Right lobe of liver (tissue), 4 donors: ENCODE measurements at regions not wholly inside any gene's neighbourhood (a gene's known extent, or its start where the extent isn't known, plus 50 kb on each side); places are given as distances from the start of the nearest gene placed in this dataset.

ENCODE experiments used
- CTCF ChIP-seq, 4 donors: fragments of 200-600 bp in 3 of 4; fragments of 450-650 bp in 1 of 4; IDR thresholded peaks; one replicate each; pipeline versions ENCODE4 v1.5.1 to v1.8.0; 2016 to 2022; ENCODE audit warnings: antibody characterized with exemption in 4 of 4, mild to moderate bottlenecking in 2 of 4
- POLR2A ChIP-seq: fragments of 450-650 bp; IDR thresholded peaks from one replicate; pipeline ENCODE4 v1.6.1; 2017; ENCODE audit warnings: antibody characterized with exemption, mild to moderate bottlenecking
- donor health status: DM: no; HTN: no; CAD: no.
- donor health status: DM: no; HTN: no; CAD: no.
- donor health status: DM: no; HTN: yes; CAD: no.

GRCh38 chr7:9822458-9823290, 1151.0 kb upstream of the PHF14 start:
- no peak for TF ChIP-seq CTCF (IDR thresholded peaks at IDR 0.05)
- no peak for TF ChIP-seq POLR2A
